SU-DHL-6 (cell line): ENCODE measurements at regions not wholly inside any gene's neighbourhood (a gene's known extent, or its start where the extent isn't known, plus 50 kb on each side); places are given as distances from the start of the nearest gene placed in this dataset.

Source experiments
- H2AFZ ChIP-seq: fragments of 200-600 bp; sonication (generic); 2 replicates; pipeline ENCODE4 v1.6.1; 2014; ENCODE audit warnings: low read depth, mild to moderate bottlenecking, moderate library complexity, mixed read lengths, antibody characterized with exemption, low read length; ENCODE audit not compliant: severe bottlenecking
- H3F3A ChIP-seq: fragments of 200-600 bp; shearing (Covaris generic); 2 replicates; pipeline ENCODE4 v1.6.0; 2016; ENCODE audit warnings: antibody characterized with exemption, mild to moderate bottlenecking; ENCODE audit not compliant: insufficient read depth
- H3K27ac ChIP-seq: fragments of 200-600 bp; sonication (generic); 2 replicates; pipeline ENCODE4 v1.5.1; 2016; ENCODE audit warnings: low read depth, mild to moderate bottlenecking, low read length, moderate library complexity, mixed read lengths
- H3K27me3 ChIP-seq: fragments of 200-600 bp; sonication (generic), shearing (Covaris generic); 2 replicates; pipeline ENCODE4 v1.6.0; 2014; ENCODE audit warnings: mild to moderate bottlenecking, low read length
- H3K36me3 ChIP-seq: fragments of 200-600 bp; sonication (generic); 2 replicates; pipeline ENCODE4 v1.6.1; 2014; ENCODE audit warnings: mild to moderate bottlenecking, low read length, mixed read lengths
- H3K4me2 ChIP-seq: fragments of 300-600, 200-600 bp; shearing (Covaris generic), sonication (generic); 2 replicates; pipeline ENCODE4 v1.6.0; 2014; ENCODE audit warnings: low read length, low read depth, mild to moderate bottlenecking; ENCODE audit not compliant: poor library complexity, severe bottlenecking
- H3K4me3 ChIP-seq: fragments of 200-600 bp; sonication (generic); 2 replicates; pipeline ENCODE4 v1.5.1; 2014; ENCODE audit warnings: antibody characterized with exemption, low read length, mild to moderate bottlenecking, mixed read lengths; ENCODE audit not compliant: insufficient read depth, poor library complexity, severe bottlenecking
- H3K79me2 ChIP-seq: fragments of 200-600 bp; sonication (generic); 2 replicates; pipeline ENCODE4 v1.6.1; 2014; ENCODE audit warnings: mild to moderate bottlenecking, low read length, moderate library complexity; ENCODE audit not compliant: insufficient read depth
- H3K9ac ChIP-seq: fragments of 200-600 bp; sonication (generic); 2 replicates; pipeline ENCODE4 v1.7.0; 2014; ENCODE audit warnings: mild to moderate bottlenecking, low read length
- H3K9me2 ChIP-seq: fragments of 200-600 bp; sonication (generic); replicated peaks from 2 replicates; pipeline ENCODE4 v1.6.1; 2014; ENCODE audit warnings: low read length; ENCODE audit not compliant: insufficient read depth
- H3K9me3 ChIP-seq: fragments of 200-600 bp; sonication (generic); 2 replicates; pipeline ENCODE4 v1.6.1; 2014; ENCODE audit warnings: low read length, mixed read lengths; ENCODE audit not compliant: insufficient read depth
- H4K20me1 ChIP-seq: fragments of 200-600 bp; sonication (generic); 2 replicates; pipeline ENCODE4 v1.6.1; 2014; ENCODE audit warnings: low read depth, mild to moderate bottlenecking, antibody characterized with exemption, low read length, moderate library complexity, mixed read lengths
- EZH2phosphoT487 ChIP-seq: fragments of 200-600 bp; sonication (generic), shearing (Covaris generic); conservative IDR thresholded peaks from 2 replicates; pipeline ENCODE4 v1.6.1; 2018; ENCODE audit warnings: mild to moderate bottlenecking, antibody characterized with exemption, low read length, moderate library complexity, mixed read lengths
- TF ChIP-seq, protein P1 (sequence below): fragments of 200-600 bp; sonication (generic); IDR thresholded peaks from one replicate; pipeline ENCODE4 v1.5.1; 2017; ENCODE audit warnings: antibody characterized with exemption, mild to moderate bottlenecking, low read length, moderate library complexity; ENCODE audit not compliant: insufficient read depth, poor library complexity, severe bottlenecking

DNA sequence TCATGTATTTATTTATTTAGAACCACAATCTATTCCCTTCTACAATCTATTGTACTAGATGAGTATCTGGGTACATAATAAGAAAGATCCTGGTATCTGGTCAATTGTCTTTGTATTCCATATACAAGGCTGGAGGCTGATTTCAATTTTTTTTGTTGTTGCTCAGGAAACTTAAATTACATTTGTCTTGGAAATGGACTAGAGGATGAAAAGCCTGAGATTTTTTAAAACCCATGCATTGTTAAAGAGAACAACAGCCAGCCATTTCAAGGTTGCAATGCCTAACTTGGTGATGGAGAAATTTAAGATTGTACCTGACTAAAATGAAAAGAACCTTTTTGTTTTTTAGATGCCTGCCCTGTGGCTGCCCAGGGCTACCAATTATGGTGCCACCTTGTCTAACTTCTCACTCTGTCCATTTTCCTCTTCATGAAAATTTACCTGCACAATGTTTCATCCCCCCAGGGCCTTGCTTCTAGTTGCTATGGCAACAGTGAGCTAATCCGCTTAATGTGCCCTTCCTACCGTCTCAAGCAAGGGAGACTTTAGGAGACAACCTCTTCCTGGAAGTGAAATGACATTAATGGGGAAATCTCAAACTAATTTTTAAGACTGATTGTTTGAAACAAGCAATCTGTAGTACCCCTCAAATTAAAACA, 203.7 kb upstream of the PHYHIPL start:
- no peaks in the 10 kb centered on the region for H4K20me1 ChIP-seq
- H2AFZ ChIP-seq: peak overlapping the region; percentile 19
- no peaks in the 10 kb centered on the region for H3K9me2 ChIP-seq
- H3K79me2 ChIP-seq: no peaks in the 10 kb centered on the region
- no peak overlapping the region for H3K9ac ChIP-seq
- H3K4me2 ChIP-seq: no peak overlapping the region
- no peak overlapping the region for H3K27ac ChIP-seq
- no peaks in the 10 kb centered on the region for H3K36me3 ChIP-seq
- no peaks in the 10 kb centered on the region for H3K27me3 ChIP-seq
- TF ChIP-seq EZH2phosphoT487: no peak
- TF ChIP-seq, protein P1, sequence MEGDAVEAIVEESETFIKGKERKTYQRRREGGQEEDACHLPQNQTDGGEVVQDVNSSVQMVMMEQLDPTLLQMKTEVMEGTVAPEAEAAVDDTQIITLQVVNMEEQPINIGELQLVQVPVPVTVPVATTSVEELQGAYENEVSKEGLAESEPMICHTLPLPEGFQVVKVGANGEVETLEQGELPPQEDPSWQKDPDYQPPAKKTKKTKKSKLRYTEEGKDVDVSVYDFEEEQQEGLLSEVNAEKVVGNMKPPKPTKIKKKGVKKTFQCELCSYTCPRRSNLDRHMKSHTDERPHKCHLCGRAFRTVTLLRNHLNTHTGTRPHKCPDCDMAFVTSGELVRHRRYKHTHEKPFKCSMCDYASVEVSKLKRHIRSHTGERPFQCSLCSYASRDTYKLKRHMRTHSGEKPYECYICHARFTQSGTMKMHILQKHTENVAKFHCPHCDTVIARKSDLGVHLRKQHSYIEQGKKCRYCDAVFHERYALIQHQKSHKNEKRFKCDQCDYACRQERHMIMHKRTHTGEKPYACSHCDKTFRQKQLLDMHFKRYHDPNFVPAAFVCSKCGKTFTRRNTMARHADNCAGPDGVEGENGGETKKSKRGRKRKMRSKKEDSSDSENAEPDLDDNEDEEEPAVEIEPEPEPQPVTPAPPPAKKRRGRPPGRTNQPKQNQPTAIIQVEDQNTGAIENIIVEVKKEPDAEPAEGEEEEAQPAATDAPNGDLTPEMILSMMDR: no peak
- H3F3A ChIP-seq: no peaks in the 10 kb centered on the region
- H3K4me3 ChIP-seq: no peak overlapping the region
- no peaks in the 10 kb centered on the region for H3K9me3 ChIP-seq

DNA sequence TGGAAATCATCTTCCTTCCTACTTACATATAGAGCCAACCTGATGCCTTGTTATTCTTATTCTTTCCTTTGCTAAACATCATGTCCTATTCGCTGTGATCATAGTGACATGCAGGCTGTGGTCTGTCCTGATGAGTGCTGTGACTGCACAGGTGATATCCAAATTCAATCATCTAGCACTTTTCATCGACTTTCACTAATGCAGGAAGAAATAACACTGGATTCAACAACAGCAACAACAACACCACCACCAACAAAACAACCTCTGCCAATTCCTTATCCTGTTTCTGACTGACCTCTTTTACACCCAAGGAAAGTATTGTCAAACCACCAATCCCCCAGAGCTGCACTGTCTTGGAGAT, 203.2 kb upstream of the PHYHIPL start:
- Histone ChIP-seq H3K9ac (no peak overlapping the region), H3K4me3 (no peak overlapping the region), H4K20me1 (no peaks in the 10 kb centered on the region), H3K27me3 (no peaks in the 10 kb centered on the region), H3K79me2 (no peaks in the 10 kb centered on the region), H3K9me2 (no peaks in the 10 kb centered on the region), H3F3A (no peaks in the 10 kb centered on the region), H3K36me3 (no peaks in the 10 kb centered on the region), H2AFZ (peak overlapping the region; percentile 19), H3K4me2 (no peak overlapping the region), H3K27ac (no peak overlapping the region), H3K9me3 (no peaks in the 10 kb centered on the region)
- TF ChIP-seq, protein P1: no peak
- no peak for TF ChIP-seq EZH2phosphoT487

DNA sequence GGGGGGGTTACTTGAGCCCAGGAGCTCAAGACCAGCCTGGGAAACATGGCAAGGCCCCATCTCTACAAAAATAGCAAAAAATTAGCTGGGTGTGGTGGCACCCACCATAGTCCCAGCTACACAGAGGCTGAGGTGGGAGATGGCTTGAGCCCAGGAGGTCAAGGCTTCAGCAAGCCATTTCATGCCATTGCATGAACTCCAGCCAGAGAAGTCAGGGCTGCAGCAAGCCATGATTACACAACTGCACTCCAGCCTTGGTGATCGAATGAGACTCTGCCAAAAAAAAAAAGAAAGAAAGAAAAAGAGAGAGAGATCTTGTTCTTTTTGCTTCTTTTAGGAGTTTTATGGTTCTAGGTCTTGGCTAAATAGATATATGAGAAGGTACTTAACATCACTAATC, 200.2 kb upstream of the PHYHIPL start:
- no peaks in the 10 kb centered on the region for H4K20me1 ChIP-seq
- H3K9ac ChIP-seq: no peak overlapping the region
- H3K9me2 ChIP-seq: no peaks in the 10 kb centered on the region
- TF ChIP-seq, protein P1: no peak
- TF ChIP-seq EZH2phosphoT487: no peak
- no peaks in the 10 kb centered on the region for H3F3A ChIP-seq
- no peaks in the 10 kb centered on the region for H3K79me2 ChIP-seq
- H3K27me3 ChIP-seq: no peaks in the 10 kb centered on the region
- H3K9me3 ChIP-seq: no peaks in the 10 kb centered on the region
- H3K36me3 ChIP-seq: no peaks in the 10 kb centered on the region
- H3K4me2 ChIP-seq: no peak overlapping the region
- no peak overlapping the region for H3K4me3 ChIP-seq
- H2AFZ ChIP-seq: no peak overlapping the region
- H3K27ac ChIP-seq: no peak overlapping the region
